B cell (primary cell): ENCODE measurements at regions not wholly inside any gene's neighbourhood (a gene's known extent, or its start where the extent isn't known, plus 50 kb on each side); places are given as distances from the start of the nearest gene placed in this dataset.

Source experiments
- ATAC-seq: fragments of 200-7000 bp; cut with Tn5 transposase; one replicate; pipeline ENCODE4 v1.10.0; 2021; ENCODE audit warnings: low read depth, mild to moderate bottlenecking, moderate number of reproducible peaks, moderate library complexity
- CTCF ChIA-PET: fragments of 350-600 bp; sonication (Branson Sonifier 250); formaldehyde crosslinking; loops from one replicate; lab custom pipeline; 2021; ENCODE audit warnings: antibody characterized with exemption, inconsistent platforms; lab: Charles Lee
- POLR2A ChIA-PET: fragments of 350-600 bp; sonication (Branson Sonifier 250); formaldehyde crosslinking; loops from one replicate; lab custom pipeline; 2021; ENCODE audit warnings: antibody characterized with exemption; lab: Charles Lee
- DNase-seq: peaks from one replicate; pipeline ENCODE4 v3.0.0; 2013
- H2AFZ ChIP-seq: 2 replicates; pipeline ENCODE4 v1.6.1; 2012; ENCODE audit warnings: mild to moderate bottlenecking, low read depth, low read length; ENCODE audit not compliant: insufficient read depth, poor library complexity, severe bottlenecking
- H3K27ac ChIP-seq, 2 donors: 1 replicate in 1 of 2; 2 replicates in 1 of 2; pipeline ENCODE4 v1.5.1; 2012 to 2013; ENCODE audit warnings: low read length in 2 of 2, mild to moderate bottlenecking in 2 of 2, moderate library complexity in 1 of 2
- H3K27me3 ChIP-seq, 4 experiments: fragments of 200-600 bp in 1 of 4; sonication (generic) in 1 of 4; replicated peaks in 1 of 4; 1 replicate in 2 of 4; 2 replicates in 2 of 4; pipeline versions ENCODE4 v1.6.1 to v1.7.0; 2013 to 2016; ENCODE audit warnings: low read length in 3 of 4, mild to moderate bottlenecking in 2 of 4, mixed read lengths in 1 of 4, moderate library complexity in 1 of 4; ENCODE audit not compliant: insufficient read depth in 4 of 4, control insufficient read depth in 3 of 4; ENCODE audit errors: control extremely low read depth in 1 of 4
- H3K36me3 ChIP-seq, 2 experiments: replicated peaks in 1 of 2; 1 replicate in 1 of 2; 2 replicates in 1 of 2; pipeline versions ENCODE4 v1.6.1 to v1.7.1; 2013; ENCODE audit warnings: low read length in 1 of 2; ENCODE audit not compliant: insufficient read depth in 2 of 2, control insufficient read depth in 1 of 2; ENCODE audit errors: control extremely low read depth in 1 of 2, extremely low read depth in 1 of 2
- H3K4me1 ChIP-seq, 2 donors: fragments of 200-600 bp in 1 of 2; sonication (generic) in 1 of 2; 1 replicate in 1 of 2; 2 replicates in 1 of 2; pipeline versions ENCODE4 v1.5.1 to v1.6.1; 2013 to 2017; ENCODE audit warnings: low read length in 2 of 2; ENCODE audit not compliant: control insufficient read depth in 2 of 2, insufficient read depth in 2 of 2
- H3K4me2 ChIP-seq: replicated peaks from 2 replicates; pipeline ENCODE3; 2012; ENCODE audit warnings: mild to moderate bottlenecking, low read depth, low read length; ENCODE audit not compliant: poor library complexity, severe bottlenecking
- H3K4me3 ChIP-seq, 5 experiments: fragments of 200-600 bp in 1 of 5; sonication (generic) in 1 of 5; 1 replicate in 3 of 5; 2 replicates in 2 of 5; pipeline versions ENCODE4 v1.5.1 to v1.7.0; 2011 to 2016; ENCODE audit warnings: low read length in 4 of 5, mild to moderate bottlenecking in 4 of 5, low read depth in 2 of 5, control low read depth in 1 of 5, moderate library complexity in 1 of 5; ENCODE audit not compliant: insufficient read depth in 1 of 5; ENCODE audit errors: control extremely low read depth in 1 of 5, extremely low read depth in 1 of 5
- H3K79me2 ChIP-seq: fragments of 200-600 bp; sonication (generic); one replicate; pipeline ENCODE4 v1.6.0; 2016; ENCODE audit warnings: low read length; ENCODE audit not compliant: control insufficient read depth, insufficient read depth
- H3K9ac ChIP-seq: fragments of 200-600 bp; sonication (generic); 2 replicates; pipeline ENCODE4 v1.6.1; 2017; ENCODE audit warnings: mild to moderate bottlenecking, low read length, moderate library complexity
- H3K9me3 ChIP-seq, 3 donors: one replicate each; pipeline versions ENCODE4 v1.6.1 to v1.7.1; 2013; ENCODE audit warnings: low read length in 2 of 3; ENCODE audit not compliant: control insufficient read depth in 2 of 3, insufficient read depth in 1 of 3; ENCODE audit errors: control extremely low read depth in 1 of 3
- H4K20me1 ChIP-seq: 2 replicates; pipeline ENCODE4 v1.6.0; 2012; ENCODE audit warnings: mild to moderate bottlenecking, low read length; ENCODE audit not compliant: insufficient read depth, control insufficient read depth, poor library complexity, severe bottlenecking
- H3K27ac Mint-ChIP-seq: one replicate; pipeline ENCODE4 v1.8.0; 2021; ENCODE audit warnings: mixed read lengths
- H3K27me3 Mint-ChIP-seq: one replicate; pipeline ENCODE4 v1.8.0; 2021; ENCODE audit warnings: mixed read lengths
- H3K4me1 Mint-ChIP-seq: one replicate; pipeline ENCODE4 v1.8.0; 2021; ENCODE audit warnings: mixed read lengths
- H3K4me3 Mint-ChIP-seq: one replicate; pipeline ENCODE4 v1.8.0; 2021; ENCODE audit warnings: mixed read lengths
- H3K9me3 Mint-ChIP-seq: one replicate; pipeline ENCODE4 v1.8.0; 2022; ENCODE audit warnings: mixed read lengths; ENCODE audit not compliant: insufficient read depth
- EZH2 ChIP-seq: IDR thresholded peaks from 2 replicates; pipeline ENCODE4 v1.6.1; 2012; ENCODE audit warnings: borderline replicate concordance, low read depth, mild to moderate bottlenecking, moderate library complexity, low read length; ENCODE audit not compliant: insufficient read depth, poor library complexity, severe bottlenecking
- WGBS: methylation state at CpG from one replicate; pipeline ENCODE4 v1.1.5; 2013; ENCODE audit warnings: missing lambda C conversion rate; ENCODE audit not compliant: insufficient coverage; 5-methylcytosine and 5-hydroxymethylcytosine counted together
- intact Hi-C: fragments of 100-400 bp; cut with micrococcal nuclease; formaldehyde crosslinking; loops from one replicate; pipeline ENCODE4 v1.10.0; 2022
- TF ChIP-seq, protein P1 (sequence below): fragments of 200-600 bp; IDR thresholded peaks from one replicate; pipeline ENCODE4 v1.8.0; 2022; ENCODE audit warnings: antibody characterized with exemption, mild to moderate bottlenecking

GRCh38 chr5:39977066-39977655 is 552.4 kb upstream of the DAB2 start:
- POLR2A ChIA-PET = no interaction called here
- Mint-ChIP-seq H3K27ac (no peak overlapping the region), H3K4me3 (no peak overlapping the region)

DNA sequence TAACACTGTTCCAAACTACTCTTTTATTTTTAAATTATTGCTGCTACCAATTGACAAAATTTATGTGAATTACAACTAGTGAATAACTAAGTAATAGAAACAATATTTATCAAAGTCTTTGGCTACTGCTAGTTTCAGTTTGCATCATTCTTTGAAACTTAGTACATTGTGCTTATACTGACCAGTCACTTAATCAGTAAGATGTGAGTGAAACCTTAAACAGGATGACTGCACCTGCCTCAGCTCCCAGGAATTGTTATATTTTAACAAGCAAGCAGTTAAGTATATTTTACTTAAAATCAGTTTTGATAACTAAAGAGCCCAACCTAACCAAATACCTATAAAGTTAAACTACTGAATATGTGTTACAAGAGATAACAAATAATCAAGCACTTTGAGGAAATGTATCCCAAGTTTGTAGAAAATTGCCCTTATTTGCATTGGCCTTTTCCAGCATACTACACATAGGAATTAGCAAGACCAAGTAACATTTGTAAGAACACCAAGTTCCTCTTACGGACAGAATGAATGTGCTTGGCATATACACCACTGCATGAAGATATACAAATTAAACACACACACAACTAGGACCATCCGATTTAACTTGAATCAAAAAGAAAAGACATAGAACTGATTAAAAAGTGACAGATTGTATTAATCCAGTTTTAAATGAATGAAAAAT is 545.5 kb upstream of the DAB2 start:
- no peaks in the 10 kb centered on the region for H3K79me2 ChIP-seq
- H3K27me3 ChIP-seq = no peaks in the 10 kb centered on the region
- DNase-seq = no peak
- ATAC-seq = no peak
- no peaks in the 10 kb centered on the region for H3K9me3 ChIP-seq
- intact Hi-C loops = no loop called here
- no peak overlapping the region for H3K9ac ChIP-seq
- H4K20me1 ChIP-seq = no peaks in the 10 kb centered on the region
- no peak for TF ChIP-seq EZH2
- TF ChIP-seq, protein P1, sequence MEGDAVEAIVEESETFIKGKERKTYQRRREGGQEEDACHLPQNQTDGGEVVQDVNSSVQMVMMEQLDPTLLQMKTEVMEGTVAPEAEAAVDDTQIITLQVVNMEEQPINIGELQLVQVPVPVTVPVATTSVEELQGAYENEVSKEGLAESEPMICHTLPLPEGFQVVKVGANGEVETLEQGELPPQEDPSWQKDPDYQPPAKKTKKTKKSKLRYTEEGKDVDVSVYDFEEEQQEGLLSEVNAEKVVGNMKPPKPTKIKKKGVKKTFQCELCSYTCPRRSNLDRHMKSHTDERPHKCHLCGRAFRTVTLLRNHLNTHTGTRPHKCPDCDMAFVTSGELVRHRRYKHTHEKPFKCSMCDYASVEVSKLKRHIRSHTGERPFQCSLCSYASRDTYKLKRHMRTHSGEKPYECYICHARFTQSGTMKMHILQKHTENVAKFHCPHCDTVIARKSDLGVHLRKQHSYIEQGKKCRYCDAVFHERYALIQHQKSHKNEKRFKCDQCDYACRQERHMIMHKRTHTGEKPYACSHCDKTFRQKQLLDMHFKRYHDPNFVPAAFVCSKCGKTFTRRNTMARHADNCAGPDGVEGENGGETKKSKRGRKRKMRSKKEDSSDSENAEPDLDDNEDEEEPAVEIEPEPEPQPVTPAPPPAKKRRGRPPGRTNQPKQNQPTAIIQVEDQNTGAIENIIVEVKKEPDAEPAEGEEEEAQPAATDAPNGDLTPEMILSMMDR = no peak
- Mint-ChIP-seq H3K27me3 (peaks cover 7% of the 10 kb centered on the region), H3K4me1 (no peaks in the 10 kb centered on the region), H3K27ac (no peak overlapping the region), H3K4me3 (no peak overlapping the region), H3K9me3 (no peaks in the 10 kb centered on the region)
- POLR2A ChIA-PET = no interaction called here
- CTCF ChIA-PET = no interaction called here
- no peak overlapping the region for H3K27ac ChIP-seq
- no CpG with 5 or more reads among the region's 2 CpGs for WGBS
- no peaks in the 10 kb centered on the region for H3K36me3 ChIP-seq
- no peaks in the 10 kb centered on the region for H3K4me1 ChIP-seq
- H2AFZ ChIP-seq = no peak overlapping the region
- H3K4me3 ChIP-seq = no peak overlapping the region
- no peak overlapping the region for H3K4me2 ChIP-seq

More at GRCh38 chr5:39977066-39977655, 552.4 kb upstream of the DAB2 start:
- CTCF ChIA-PET = no interaction called here
- Histone ChIP-seq H3K9ac (no peak overlapping the region), H3K9me3 (no peaks in the 10 kb centered on the region), H3K4me3 (no peak overlapping the region), H4K20me1 (no peaks in the 10 kb centered on the region), H3K27ac (no peak overlapping the region), H3K27me3 (no peaks in the 10 kb centered on the region), H3K36me3 (no peaks in the 10 kb centered on the region), H2AFZ (no peak overlapping the region), H3K4me1 (no peaks in the 10 kb centered on the region), H3K79me2 (no peaks in the 10 kb centered on the region), H3K4me2 (no peak overlapping the region)
- no peak for TF ChIP-seq EZH2
- TF ChIP-seq, protein P1 = no peak
- DNase-seq (no peak), ATAC-seq (no peak)
- intact Hi-C loops = no loop called here
- Mint-ChIP-seq H3K4me1 (no peaks in the 10 kb centered on the region), H3K27me3 (no peaks in the 10 kb centered on the region), H3K9me3 (no peaks in the 10 kb centered on the region)
- 87% methylated on average over 2 of the region's 3 CpGs for WGBS
